IMR-90 (cell line): ENCODE measurements at regions not wholly inside any gene's neighbourhood (a gene's known extent, or its start where the extent isn't known, plus 50 kb on each side); places are given as distances from the start of the nearest gene placed in this dataset.

Experiments used
- ATAC-seq: fragments of 200-7000 bp; cut with Tn5 transposase; 2 replicates; pipeline ENCODE4 v1.9.1; 2020; ENCODE audit warnings: low read depth, mild to moderate bottlenecking, moderate library complexity
- BruUV-seq: library from RNA; stranded (reverse); fragments of 400-500 nt; replicated peaks from 2 replicates; lab custom pipeline; 2021; lab: Mats Ljungman, UMichigan
- CTCF ChIA-PET: fragments of 300-600 bp; formaldehyde crosslinking; extraction: SDS; loops from one replicate; lab custom pipeline; 2021; ENCODE audit warnings: antibody characterized with exemption; lab: Yijun Ruan, JAX
- POLR2A ChIA-PET: fragments of 300-600 bp; sonication (Branson Sonifier 250); formaldehyde crosslinking; loops from one replicate; lab custom pipeline; 2022; ENCODE audit warnings: antibody characterized with exemption; ENCODE audit not compliant: unreplicated experiment; lab: Charles Lee
- DNase-seq: peaks from one replicate; pipeline ENCODE4 v3.0.0; 2013
- H2AFZ ChIP-seq: replicated peaks from 2 replicates; pipeline ENCODE3; 2013; ENCODE audit warnings: low read length, mild to moderate bottlenecking; ENCODE audit not compliant: poor library complexity
- H2AK5ac ChIP-seq: 2 replicates; pipeline ENCODE4 v1.6.1; 2013; ENCODE audit warnings: low read depth, low read length, inconsistent platforms
- H2AK9ac ChIP-seq: replicated peaks from 2 replicates; pipeline ENCODE3; 2013; ENCODE audit warnings: mild to moderate bottlenecking, low read depth, low read length, moderate library complexity; ENCODE audit not compliant: poor library complexity
- H2BK120ac ChIP-seq: 2 replicates; pipeline ENCODE4 v1.6.1; 2013; ENCODE audit warnings: low read depth, low read length, inconsistent platforms
- H2BK15ac ChIP-seq: 3 replicates; pipeline ENCODE4 v1.6.1; 2013; ENCODE audit warnings: low read depth, low read length, inconsistent platforms
- H2BK20ac ChIP-seq: 2 replicates; pipeline ENCODE4 v1.6.1; 2013; ENCODE audit warnings: low read depth, mild to moderate bottlenecking, inconsistent platforms, low read length, moderate library complexity
- H2BK5ac ChIP-seq: 2 replicates; pipeline ENCODE4 v1.6.1; 2013; ENCODE audit warnings: mild to moderate bottlenecking, low read depth, low read length, inconsistent platforms; ENCODE audit not compliant: poor library complexity, severe bottlenecking
- H3K14ac ChIP-seq: replicated peaks from 2 replicates; pipeline ENCODE4 v1.6.1; 2013; ENCODE audit warnings: low read depth, low read length, inconsistent platforms
- H3K18ac ChIP-seq: 2 replicates; pipeline ENCODE4 v1.6.1; 2013; ENCODE audit warnings: low read depth, low read length, control low read depth
- H3K23ac ChIP-seq: 2 replicates; pipeline ENCODE4 v1.6.1; 2013; ENCODE audit warnings: low read depth, low read length, inconsistent platforms
- H3K27ac ChIP-seq: 2 replicates; pipeline ENCODE4 v1.5.1; 2013; ENCODE audit warnings: mild to moderate bottlenecking, control low read depth, low read length; ENCODE audit not compliant: insufficient read depth
- H3K27me3 ChIP-seq: 2 replicates; pipeline ENCODE4 v1.6.1; 2013; ENCODE audit warnings: low read length; ENCODE audit not compliant: control insufficient read depth, insufficient read depth
- H3K36me3 ChIP-seq: 2 replicates; pipeline ENCODE4 v1.6.1; 2013; ENCODE audit warnings: low read length, mixed read lengths; ENCODE audit not compliant: control insufficient read depth, insufficient read depth
- H3K4ac ChIP-seq: 2 replicates; pipeline ENCODE4 v1.6.1; 2013; ENCODE audit warnings: low read depth, low read length, inconsistent platforms
- H3K4me1 ChIP-seq: 2 replicates; pipeline ENCODE4 v1.6.1; 2013; ENCODE audit warnings: low read length, mixed read lengths; ENCODE audit not compliant: control insufficient read depth, insufficient read depth
- H3K4me2 ChIP-seq: 2 replicates; pipeline ENCODE4 v1.6.1; 2013; ENCODE audit warnings: low read depth, mild to moderate bottlenecking, control low read depth, low read length, moderate library complexity
- H3K4me3 ChIP-seq: 2 replicates; pipeline ENCODE4 v1.5.1; 2013; ENCODE audit warnings: low read depth, mild to moderate bottlenecking, control low read depth, low read length, moderate library complexity; ENCODE audit not compliant: insufficient read depth
- H3K56ac ChIP-seq: 2 replicates; pipeline ENCODE4 v1.6.1; 2013; ENCODE audit warnings: low read length, inconsistent platforms; ENCODE audit not compliant: insufficient read depth; ENCODE audit errors: extremely low read depth
- H3K79me1 ChIP-seq, 2 experiments: 2 replicates each; pipeline ENCODE4 v1.6.1; 2013; ENCODE audit warnings: low read length in 2 of 2, inconsistent platforms in 1 of 2, low read depth in 1 of 2
- H3K9ac ChIP-seq: 2 replicates; pipeline ENCODE4 v1.6.1; 2013; ENCODE audit warnings: low read depth, low read length, control low read depth
- H3K9me1 ChIP-seq: 2 replicates; pipeline ENCODE4 v1.6.1; 2013; ENCODE audit warnings: low read length, inconsistent platforms; ENCODE audit not compliant: insufficient read depth
- H3K9me3 ChIP-seq: 2 replicates; pipeline ENCODE4 v1.6.1; 2013; ENCODE audit warnings: low read length; ENCODE audit not compliant: control insufficient read depth, insufficient read depth
- H4K20me1 ChIP-seq: 2 replicates; pipeline ENCODE4 v1.6.1; 2013; ENCODE audit warnings: low read length, inconsistent platforms; ENCODE audit not compliant: insufficient read depth
- H4K5ac ChIP-seq: 2 replicates; pipeline ENCODE4 v1.6.1; 2013; ENCODE audit warnings: mild to moderate bottlenecking, low read depth, low read length, control low read depth
- H4K8ac ChIP-seq, 2 experiments: 2 replicates each; pipeline ENCODE4 v1.6.1; 2013; ENCODE audit warnings: low read depth in 2 of 2, low read length in 2 of 2, control low read depth in 1 of 2, inconsistent platforms in 1 of 2
- H4K91ac ChIP-seq: 2 replicates; pipeline ENCODE4 v1.6.1; 2013; ENCODE audit warnings: low read depth, low read length, inconsistent platforms; ENCODE audit not compliant: insufficient read depth
- BHLHE40 ChIP-seq: fragments of 150-350 bp; IDR thresholded peaks from 2 replicates; pipeline ENCODE4 v1.6.1; 2016; ENCODE audit warnings: mild to moderate bottlenecking, low read depth, low read length
- RAD21 ChIP-seq: IDR thresholded peaks from 2 replicates; pipeline ENCODE4 v1.6.1; 2012; ENCODE audit warnings: low read length, improper control_type of control experiment
- SMC3 ChIP-seq: fragments of 150-350 bp; IDR thresholded peaks from 2 replicates; pipeline ENCODE4 v1.6.1; 2016; ENCODE audit warnings: low read depth, mild to moderate bottlenecking, antibody characterized with exemption, low read length, moderate library complexity
- WGBS, 2 experiments: methylation state at CpG; one replicate each; pipeline versions ENCODE4 v1.1.5 to v1.1.7; 2013; ENCODE audit warnings: missing lambda C conversion rate in 2 of 2; ENCODE audit not compliant: insufficient read length in 1 of 2; ENCODE audit errors: extremely low coverage in 2 of 2; 5-methylcytosine and 5-hydroxymethylcytosine counted together
- dilution Hi-C: fragments of 300-500 bp; cut with HindIII; formaldehyde crosslinking; loops from one replicate; pipeline ENCODE4 v1.14.3; 2018; ENCODE audit warnings: low sequenced_read_pairs; ENCODE audit not compliant: unreplicated experiment
- in situ Hi-C: fragments of 300-500 bp; cut with MboI; formaldehyde crosslinking; loops from 3 replicates; pipeline ENCODE4 v1.14.3; 2019; ENCODE audit warnings: low sequenced_read_pairs, inconsistent platforms, mixed read lengths
- intact Hi-C: fragments of 100-400 bp; cut with micrococcal nuclease; formaldehyde crosslinking; loops from 2 replicates; pipeline ENCODE4 v1.10.0; 2022

DNA sequence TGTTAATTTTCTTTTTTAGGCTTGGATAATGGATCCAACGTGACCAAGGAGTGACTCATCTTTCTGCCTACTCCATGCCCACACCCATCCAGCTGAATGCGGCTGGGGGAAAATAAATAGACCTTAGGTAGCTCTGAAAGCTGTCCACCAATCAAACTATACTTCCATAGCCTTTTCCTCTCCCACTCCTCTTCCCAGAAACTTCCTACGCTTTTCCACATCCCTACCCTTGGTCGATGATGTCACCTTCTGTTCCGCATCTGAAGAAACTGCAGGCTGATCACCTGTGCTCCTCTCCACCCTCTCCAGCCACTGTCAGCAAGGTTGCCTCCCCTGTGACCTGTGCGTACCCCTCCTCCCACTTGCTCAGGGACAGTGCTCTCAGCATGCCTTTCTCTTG is 359.8 kb upstream of the KLF6 start:
- POLR2A ChIA-PET: no interaction called here
- H3K9ac ChIP-seq: no peak overlapping the region

More for the DNA sequence above, 359.8 kb upstream of the KLF6 start:
- intact Hi-C loops: no loop called here
- Histone ChIP-seq H3K27me3 (no peaks in the 10 kb centered on the region), H3K4me3 (no peak overlapping the region), H3K18ac (no peak overlapping the region), H3K36me3 (no peaks in the 10 kb centered on the region), H3K9me3 (peaks cover 2% of the 10 kb centered on the region; the same call in 1 of the 2 replicates), H3K27ac (no peak overlapping the region), H3K4me2 (no peak overlapping the region), H3K23ac (no peak overlapping the region), H4K5ac (no peak overlapping the region), H3K14ac (peak overlapping the region; percentile 3; the same call in 1 of the 2 replicates), H2BK5ac (no peak overlapping the region), H3K4me1 (peaks cover 2% of the 10 kb centered on the region; the same call in 1 of the 2 replicates), H3K4ac (no peak overlapping the region), H2BK20ac (no peak overlapping the region), H4K91ac (no peak overlapping the region), H4K20me1 (no peaks in the 10 kb centered on the region), H3K79me1 (no peaks in the 10 kb centered on the region), H2AFZ (peak overlapping the region; percentile 56), H2AK9ac (no peak overlapping the region), H2AK5ac (no peak overlapping the region), H4K8ac (no peak overlapping the region), H2BK15ac (no peak overlapping the region; the same call in 2 of the 3 replicates), H3K9me1 (0 out of 2 replicates have a peak, but pooled peaks cover 3% of the 10 kb centered on the region), H3K56ac (no peak overlapping the region), H2BK120ac (no peak overlapping the region)
- dilution Hi-C loops: no loop called here
- 65% methylated on average over 3 of the region's 6 CpGs; no CpG with 5 or more reads in 1 of the 2 experiments for WGBS, 2 experiments
- 0 out of 2 replicates have a peak, but pooled peaks have one; percentile 6 for TF ChIP-seq BHLHE40
- TF ChIP-seq RAD21: no peak
- no peak for TF ChIP-seq SMC3
- BruUV-seq: no TSS peak
- in situ Hi-C loops: no loop called here
- CTCF ChIA-PET: interaction anchor here (0.6 kb wide), 1 partner anchor 1023 kb away, joined by 4 read pairs; no protein-coding TSS in a partner anchor
- DNase-seq (peak; percentile 20), ATAC-seq (peak; percentile 37; the same call in 1 of the 2 replicates)
